Caco-2 (cell line): ENCODE measurements at regions not wholly inside any gene's neighbourhood (a gene's known extent, or its start where the extent isn't known, plus 50 kb on each side); places are given as distances from the start of the nearest gene placed in this dataset.

Experiments
- BruUV-seq: library from RNA; stranded (reverse); fragments of 400-500 nt; replicated peaks from 2 replicates; lab custom pipeline; 2021; lab: Mats Ljungman, UMichigan
- CTCF ChIA-PET: fragments of 300-600 bp; sonication (Branson Sonifier 250); formaldehyde crosslinking; loops from one replicate; lab custom pipeline; 2022; ENCODE audit warnings: antibody characterized with exemption; lab: Charles Lee
- POLR2A ChIA-PET: fragments of 300-600 bp; sonication (Branson Sonifier 250); formaldehyde crosslinking; loops from one replicate; lab custom pipeline; 2022; ENCODE audit warnings: antibody characterized with exemption; lab: Charles Lee
- DNase-seq, 2 experiments: peaks; one replicate each; pipeline versions ENCODE4 v3.0.0 to v3.0.0-alpha.2; 2020 to 2022
- H3K27me3 ChIP-seq: replicated peaks from 2 replicates; pipeline ENCODE4 v1.6.0; 2011; ENCODE audit warnings: low read length; ENCODE audit not compliant: control insufficient read depth, insufficient read depth
- H3K36me3 ChIP-seq: 2 replicates; pipeline ENCODE4 v1.5.1; 2011; ENCODE audit warnings: low read length; ENCODE audit not compliant: control insufficient read depth, insufficient read depth
- H3K4me1 ChIP-seq: fragments of 250-450 bp; sonication (Bioruptor Pico); 2 replicates; pipeline ENCODE4 v1.5.1; 2020; ENCODE audit warnings: mild to moderate bottlenecking
- H3K4me3 ChIP-seq: 2 replicates; pipeline ENCODE4 v1.5.1; 2011; ENCODE audit warnings: low read depth, mild to moderate bottlenecking, control low read depth, low read length
- H3K9me3 ChIP-seq: fragments of 250-450 bp; sonication (Bioruptor Pico); 2 replicates; pipeline ENCODE4 v1.5.1; 2020; ENCODE audit warnings: mild to moderate bottlenecking, moderate library complexity
- H3K27ac Mint-ChIP-seq: one replicate; pipeline ENCODE4 v1.8.0; 2022; ENCODE audit warnings: mixed read lengths; ENCODE audit not compliant: unreplicated experiment
- H3K27me3 Mint-ChIP-seq: one replicate; pipeline ENCODE4 v1.8.0; 2022; ENCODE audit warnings: mixed read lengths; ENCODE audit not compliant: insufficient read depth, unreplicated experiment
- H3K36me3 Mint-ChIP-seq: one replicate; pipeline ENCODE4 v1.8.0; 2022; ENCODE audit warnings: mild to moderate bottlenecking, mixed read lengths; ENCODE audit not compliant: insufficient read depth, unreplicated experiment
- H3K4me1 Mint-ChIP-seq: one replicate; pipeline ENCODE4 v1.8.0; 2022; ENCODE audit warnings: low read depth, mixed read lengths; ENCODE audit not compliant: unreplicated experiment
- H3K4me3 Mint-ChIP-seq: one replicate; pipeline ENCODE4 v1.8.0; 2022; ENCODE audit warnings: mild to moderate bottlenecking, moderate library complexity, mixed read lengths; ENCODE audit not compliant: unreplicated experiment
- H3K9me3 Mint-ChIP-seq: one replicate; pipeline ENCODE4 v1.8.0; 2022; ENCODE audit warnings: mixed read lengths; ENCODE audit not compliant: unreplicated experiment
- CTCF ChIP-seq, 2 experiments: fragments of 200-600 bp in 1 of 2; IDR thresholded peaks; 1 replicate in 1 of 2; 2 replicates in 1 of 2; pipeline versions ENCODE4 v1.5.1 to v1.8.0; 2011 to 2022; ENCODE audit warnings: antibody characterized with exemption in 1 of 2, control low read depth in 1 of 2, inconsistent platforms in 1 of 2, low read depth in 1 of 2, low read length in 1 of 2, mild to moderate bottlenecking in 1 of 2, moderate library complexity in 1 of 2; ENCODE audit not compliant: insufficient read depth in 1 of 2, severe bottlenecking in 1 of 2, unreplicated experiment in 1 of 2
- intact Hi-C: fragments of 100-400 bp; cut with micrococcal nuclease; formaldehyde crosslinking; loops from one replicate; pipeline ENCODE4 v1.10.0; 2022; ENCODE audit not compliant: unreplicated experiment

GRCh38 chr12:105936496-105936895 is 202.3 kb downstream of the NUAK1 start:
- Mint-ChIP-seq H3K27me3 (no peaks in the 10 kb centered on the region), H3K4me3 (no peak overlapping the region), H3K36me3 (no peaks in the 10 kb centered on the region), H3K4me1 (no peaks in the 10 kb centered on the region), H3K9me3 (no peaks in the 10 kb centered on the region), H3K27ac (no peak overlapping the region)
- Histone ChIP-seq H3K27me3 (no peaks in the 10 kb centered on the region), H3K36me3 (no peaks in the 10 kb centered on the region), H3K4me3 (no peak overlapping the region), H3K9me3 (no peaks in the 10 kb centered on the region), H3K4me1 (no peaks in the 10 kb centered on the region)
- no TSS peak for BruUV-seq
- no peak for TF ChIP-seq CTCF (IDR thresholded peaks at IDR 0.05; ENCODE audit: insufficient read depth in 1 of 2, low read depth in 1 of 2, low read length in 1 of 2, severe bottlenecking in 1 of 2, unreplicated experiment in 1 of 2)
- POLR2A ChIA-PET, result no interaction called here
- CTCF ChIA-PET, result no interaction called here
- intact Hi-C loops, result no loop called here
- no peak for DNase-seq

- intact Hi-C loops, result no loop called here
- Histone ChIP-seq H3K36me3 (no peaks in the 10 kb centered on the region), H3K27me3 (no peaks in the 10 kb centered on the region), H3K9me3 (no peaks in the 10 kb centered on the region), H3K4me3 (no peak overlapping the region), H3K4me1 (no peaks in the 10 kb centered on the region)
- Mint-ChIP-seq H3K4me3 (no peak overlapping the region), H3K36me3 (no peaks in the 10 kb centered on the region), H3K9me3 (no peaks in the 10 kb centered on the region), H3K4me1 (no peaks in the 10 kb centered on the region), H3K27me3 (no peaks in the 10 kb centered on the region), H3K27ac (no peak overlapping the region)
- ChIA-PET CTCF (no interaction called here), POLR2A (no interaction called here)
- DNase-seq, result no peak
- no TSS peak for BruUV-seq
- no peak for TF ChIP-seq CTCF (IDR thresholded peaks at IDR 0.05; ENCODE audit: insufficient read depth in 1 of 2, low read depth in 1 of 2, low read length in 1 of 2, severe bottlenecking in 1 of 2, unreplicated experiment in 1 of 2)
Measured at GRCh38 chr12:105937009-105937408, 201.7 kb downstream of the NUAK1 start.

GRCh38 chr12:105939181-105939721 is 199.5 kb downstream of the NUAK1 start:
- no peak for TF ChIP-seq CTCF (IDR thresholded peaks at IDR 0.05; ENCODE audit: insufficient read depth in 1 of 2, low read depth in 1 of 2, low read length in 1 of 2, severe bottlenecking in 1 of 2, unreplicated experiment in 1 of 2)
- no peaks in the 10 kb centered on the region for H3K4me1 ChIP-seq
- CTCF ChIA-PET, result no interaction called here

More at GRCh38 chr12:105939181-105939721, 199.5 kb downstream of the NUAK1 start:
- Mint-ChIP-seq H3K27me3 (no peaks in the 10 kb centered on the region), H3K4me3 (no peak overlapping the region), H3K36me3 (no peaks in the 10 kb centered on the region), H3K9me3 (no peaks in the 10 kb centered on the region), H3K4me1 (no peaks in the 10 kb centered on the region), H3K27ac (no peak overlapping the region)
- Histone ChIP-seq H3K36me3 (no peaks in the 10 kb centered on the region), H3K9me3 (no peaks in the 10 kb centered on the region), H3K27me3 (no peaks in the 10 kb centered on the region), H3K4me3 (no peak overlapping the region)
- intact Hi-C loops, result no loop called here
- POLR2A ChIA-PET, result no interaction called here
- no TSS peak for BruUV-seq
- DNase-seq, result no peak
